ENCODE measurements at regions not wholly inside any gene's neighbourhood (a gene's known extent, or its start where the extent isn't known, plus 50 kb on each side); places are given as distances from the start of the nearest gene placed in this dataset.

- Histone ChIP-seq H3K27ac (no peak overlapping the region), H3K27me3 (replicated peaks in 1 of 7) (no peaks in the 10 kb centered on the region), H3K4me1 (no peaks in the 10 kb centered on the region), H3K9me3 (peaks cover 0 to 15% (median 3%) of the 10 kb centered on the region in 8 donors), H3K36me3 (no peaks in the 10 kb centered on the region), H3K4me3 (no peak overlapping the region)
- intact Hi-C loops (cut with DNase I; ENCODE audit: low total_unique reads) = no loop called here
- WGBS, 5 donors = 73 to 90% (median 81%) methylated on average over 2 of the region's 2 CpGs
- TF ChIP-seq POLR2A (IDR thresholded peaks at IDR 0.05) = no peak
- no peak for TF ChIP-seq POLR2AphosphoS5 (IDR thresholded peaks at IDR 0.05)
- no peak for TF ChIP-seq CTCF (IDR thresholded peaks at IDR 0.05 in 8 of 11, conservative IDR thresholded peaks at IDR 0.05 in 3 of 11)
- no peak for DNase-seq
Measured at GRCh38 chr3:34388830-34389229, 590.4 kb downstream of the PDCD6IP start.

- Histone ChIP-seq H3K4me1 (no peaks in the 10 kb centered on the region), H3K27ac (no peak overlapping the region), H3K9me3 (peaks cover 0 to 33% (median 7%) of the 10 kb centered on the region in 8 donors), H3K4me3 (no peak overlapping the region), H3K27me3 (replicated peaks in 1 of 7) (no peaks in the 10 kb centered on the region), H3K36me3 (no peaks in the 10 kb centered on the region)
- TF ChIP-seq POLR2AphosphoS5 (IDR thresholded peaks at IDR 0.05) = no peak
- TF ChIP-seq POLR2A (IDR thresholded peaks at IDR 0.05) = no peak
- TF ChIP-seq CTCF (IDR thresholded peaks at IDR 0.05 in 8 of 11, conservative IDR thresholded peaks at IDR 0.05 in 3 of 11) = no peak
- WGBS, 5 donors = 79 to 100% (median 88%) methylated on average over 2 of the region's 2 CpGs
- intact Hi-C loops (cut with DNase I; ENCODE audit: low total_unique reads) = no loop called here
- DNase-seq = no peak
Measured at GRCh38 chr3:34394978-34395748, 596.7 kb downstream of the PDCD6IP start.

GRCh38 chr3:34396288-34396687 is 597.9 kb downstream of the PDCD6IP start:
- TF ChIP-seq POLR2A (IDR thresholded peaks at IDR 0.05) (no peak), POLR2AphosphoS5 (IDR thresholded peaks at IDR 0.05) (no peak), CTCF (IDR thresholded peaks at IDR 0.05 in 8 of 11, conservative IDR thresholded peaks at IDR 0.05 in 3 of 11) (no peak)
- H3K4me1 ChIP-seq = no peaks in the 10 kb centered on the region
- intact Hi-C loops (cut with DNase I; ENCODE audit: low total_unique reads) = no loop called here
- 48 to 67% (median 60%) methylated on average over 1 of the region's 1 CpG for WGBS, 5 donors
- H3K27ac ChIP-seq = no peak overlapping the region
- H3K36me3 ChIP-seq = no peaks in the 10 kb centered on the region
- no peak overlapping the region for H3K4me3 ChIP-seq
- DNase-seq = no peak
- H3K9me3 ChIP-seq = peaks cover 0 to 36% (median 10%) of the 10 kb centered on the region in 8 donors
- H3K27me3 ChIP-seq (replicated peaks in 1 of 7) = no peaks in the 10 kb centered on the region

GRCh38 chr3:34396956-34397355 is 598.5 kb downstream of the PDCD6IP start:
- no peak overlapping the region for H3K4me3 ChIP-seq
- no peaks in the 10 kb centered on the region for H3K4me1 ChIP-seq
- TF ChIP-seq POLR2A (IDR thresholded peaks at IDR 0.05) (no peak), POLR2AphosphoS5 (IDR thresholded peaks at IDR 0.05) (no peak), CTCF (IDR thresholded peaks at IDR 0.05 in 8 of 11, conservative IDR thresholded peaks at IDR 0.05 in 3 of 11) (no peak)
- peaks cover 0 to 39% (median 11%) of the 10 kb centered on the region in 8 donors for H3K9me3 ChIP-seq
- DNase-seq = no peak
- intact Hi-C loops (cut with DNase I; ENCODE audit: low total_unique reads) = no loop called here
- H3K36me3 ChIP-seq = no peaks in the 10 kb centered on the region
- no peak overlapping the region for H3K27ac ChIP-seq
- H3K27me3 ChIP-seq (replicated peaks in 1 of 7) = no peaks in the 10 kb centered on the region

All from spleen (tissue), 11 donors.